ENCODE measurements at regions not wholly inside any gene's neighbourhood (a gene's known extent, or its start where the extent isn't known, plus 50 kb on each side); places are given as distances from the start of the nearest gene placed in this dataset.

GRCh38 chr4:79850626-79851025 is 222.4 kb downstream of the ANTXR2 start:
- TF ChIP-seq CTCF (IDR thresholded peaks at IDR 0.05; ENCODE audit: control insufficient read depth, insufficient read depth, low read depth, low read length, missing control alignments) = no peak
- no peak overlapping the region for H3K4me3 ChIP-seq (ENCODE audit: control insufficient read depth, low read depth, low read length)
- no peak for DNase-seq (ENCODE audit: low read depth)

- H3K4me3 ChIP-seq (ENCODE audit: control insufficient read depth, low read depth, low read length) = no peak overlapping the region
- no peak for TF ChIP-seq CTCF (IDR thresholded peaks at IDR 0.05; ENCODE audit: control insufficient read depth, insufficient read depth, low read depth, low read length, missing control alignments)
- no peak for DNase-seq (ENCODE audit: low read depth)
Observed at GRCh38 chr4:79848329-79848728, 224.7 kb downstream of the ANTXR2 start.

- no peak for TF ChIP-seq CTCF (IDR thresholded peaks at IDR 0.05; ENCODE audit: control insufficient read depth, insufficient read depth, low read depth, low read length, missing control alignments)
- H3K4me3 ChIP-seq (ENCODE audit: control insufficient read depth, low read depth, low read length) = no peak overlapping the region
- no peak for DNase-seq (ENCODE audit: low read depth)
Observed at GRCh38 chr4:79847411-79847810, 225.6 kb downstream of the ANTXR2 start.

GRCh38 chr4:79842162-79842561 is 230.9 kb downstream of the ANTXR2 start:
- DNase-seq (ENCODE audit: low read depth) = no peak
- TF ChIP-seq CTCF (IDR thresholded peaks at IDR 0.05; ENCODE audit: control insufficient read depth, insufficient read depth, low read depth, low read length, missing control alignments) = no peak
- H3K4me3 ChIP-seq (ENCODE audit: control insufficient read depth, low read depth, low read length) = no peak overlapping the region

GRCh38 chr4:79833857-79834256 is 239.2 kb downstream of the ANTXR2 start:
- DNase-seq (ENCODE audit: low read depth) = no peak
- no peak overlapping the region for H3K4me3 ChIP-seq (ENCODE audit: control insufficient read depth, low read depth, low read length)
- no peak for TF ChIP-seq CTCF (IDR thresholded peaks at IDR 0.05; ENCODE audit: control insufficient read depth, insufficient read depth, low read depth, low read length, missing control alignments)

GRCh38 chr4:79831701-79832514 is 241.1 kb downstream of the ANTXR2 start:
- H3K4me3 ChIP-seq (ENCODE audit: control insufficient read depth, low read depth, low read length) = no peak overlapping the region
- TF ChIP-seq CTCF (IDR thresholded peaks at IDR 0.05; ENCODE audit: control insufficient read depth, insufficient read depth, low read depth, low read length, missing control alignments) = no peak
- DNase-seq (ENCODE audit: low read depth) = no peak
